Activated naive CD8-positive, alpha-beta T cell treated with anti-CD3 and anti-CD28 coated beads, Interleukin-2, amount 50 U/mL, for 24 hours (primary cell): ENCODE measurements at regions not wholly inside any gene's neighbourhood (a gene's known extent, or its start where the extent isn't known, plus 50 kb on each side); places are given as distances from the start of the nearest gene placed in this dataset.

Source experiments
- ATAC-seq: fragments of 150-1000 bp; cut with Tn5 transposase; one replicate; pipeline ENCODE4 v1.10.0; 2021
- DNase-seq: peaks from one replicate; pipeline ENCODE4 v3.0.0; 2021
- H3K27ac Mint-ChIP-seq: one replicate; pipeline ENCODE4 v1.8.0; 2021; ENCODE audit warnings: mild to moderate bottlenecking, mixed read lengths
- H3K27me3 Mint-ChIP-seq: one replicate; pipeline ENCODE4 v1.8.0; 2021; ENCODE audit warnings: mixed read lengths
- H3K36me3 Mint-ChIP-seq: one replicate; pipeline ENCODE4 v1.8.0; 2021; ENCODE audit warnings: low read depth, mixed read lengths
- H3K4me1 Mint-ChIP-seq: one replicate; pipeline ENCODE4 v1.8.0; 2021; ENCODE audit warnings: mixed read lengths
- H3K4me3 Mint-ChIP-seq: one replicate; pipeline ENCODE4 v1.8.0; 2021; ENCODE audit warnings: mild to moderate bottlenecking, moderate library complexity, mixed read lengths
- H3K9me3 Mint-ChIP-seq: one replicate; pipeline ENCODE4 v1.8.0; 2021; ENCODE audit warnings: mixed read lengths

GRCh38 chr3:27590437-27591298, 106.5 kb upstream of the SLC4A7 start:
- peak; percentile 72 for ATAC-seq
- Mint-ChIP-seq H3K4me3 (peak overlapping the region; percentile 34), H3K4me1 (peaks cover 31% of the 10 kb centered on the region), H3K27ac (peak overlapping the region; percentile 75), H3K9me3 (no peaks in the 10 kb centered on the region), H3K27me3 (no peaks in the 10 kb centered on the region), H3K36me3 (no peaks in the 10 kb centered on the region)
- peak; percentile 15 for DNase-seq

DNA sequence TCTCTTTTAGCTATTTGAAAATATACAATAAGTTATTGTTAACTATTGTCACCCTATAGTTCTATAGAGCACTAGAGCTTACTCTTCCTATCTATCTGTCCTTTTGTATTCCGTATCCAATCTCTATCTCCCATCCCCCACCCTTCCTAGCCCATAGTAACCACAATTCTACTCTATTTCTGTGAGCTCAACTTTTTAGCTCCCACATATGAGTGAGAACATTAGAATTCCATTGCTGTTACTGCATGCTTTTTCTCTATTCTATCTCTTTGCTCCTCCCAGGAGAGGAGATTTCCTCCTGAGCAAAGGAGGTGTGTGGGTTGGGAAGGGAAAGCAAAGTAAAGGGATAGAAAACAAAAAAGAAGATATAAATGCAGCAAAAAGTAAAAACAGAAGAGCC, 105.6 kb upstream of the SLC4A7 start:
- Mint-ChIP-seq H3K4me1 (peaks cover 28% of the 10 kb centered on the region), H3K27ac (peak overlapping the region; percentile 63), H3K9me3 (no peaks in the 10 kb centered on the region), H3K27me3 (no peaks in the 10 kb centered on the region), H3K4me3 (no peak overlapping the region), H3K36me3 (no peaks in the 10 kb centered on the region)
- no peak for ATAC-seq
- no peak for DNase-seq

GRCh38 chr3:27585429-27585828, 101.2 kb upstream of the SLC4A7 start:
- Mint-ChIP-seq H3K36me3 (no peaks in the 10 kb centered on the region), H3K27me3 (no peaks in the 10 kb centered on the region), H3K27ac (no peak overlapping the region), H3K4me1 (peaks cover 8% of the 10 kb centered on the region), H3K9me3 (no peaks in the 10 kb centered on the region), H3K4me3 (no peak overlapping the region)
- DNase-seq (no peak), ATAC-seq (no peak)

- Mint-ChIP-seq H3K4me1 (peaks cover 2% of the 10 kb centered on the region), H3K27me3 (no peaks in the 10 kb centered on the region), H3K9me3 (no peaks in the 10 kb centered on the region), H3K4me3 (no peak overlapping the region), H3K27ac (no peak overlapping the region), H3K36me3 (no peaks in the 10 kb centered on the region)
- no peak for ATAC-seq
- no peak for DNase-seq
Observed at GRCh38 chr3:27584874-27585273, 100.7 kb upstream of the SLC4A7 start.

GRCh38 chr3:27581852-27582251, 97.7 kb upstream of the SLC4A7 start:
- no peaks in the 10 kb centered on the region for H3K9me3 Mint-ChIP-seq

DNA sequence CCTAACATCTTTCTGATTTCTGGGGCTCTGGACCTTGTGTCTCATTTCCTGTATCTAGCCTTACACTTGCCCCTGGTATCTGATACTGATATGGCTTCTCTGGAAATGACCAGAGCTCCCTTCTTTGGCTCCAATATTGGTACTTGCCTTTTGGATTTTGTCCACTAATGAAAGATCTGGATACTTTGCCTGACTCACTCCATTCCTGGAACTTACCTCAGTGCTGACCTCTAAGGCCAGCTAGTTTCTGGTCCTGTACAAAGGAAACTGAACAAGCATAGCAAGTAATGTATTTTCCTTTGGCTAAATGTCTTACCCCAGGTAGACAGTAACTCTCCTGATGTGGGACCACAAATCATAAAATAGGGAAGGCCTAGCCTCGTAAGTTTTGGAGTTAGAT, 93.8 kb upstream of the SLC4A7 start:
- Mint-ChIP-seq H3K9me3 (no peaks in the 10 kb centered on the region), H3K27ac (no peak overlapping the region), H3K4me3 (no peak overlapping the region), H3K27me3 (no peaks in the 10 kb centered on the region), H3K36me3 (no peaks in the 10 kb centered on the region), H3K4me1 (peaks cover 12% of the 10 kb centered on the region)
- no peak for ATAC-seq
- no peak for DNase-seq

More at GRCh38 chr3:27581852-27582251, 97.7 kb upstream of the SLC4A7 start:
- no peak overlapping the region for H3K4me3 Mint-ChIP-seq
- DNase-seq = no peak
- no peaks in the 10 kb centered on the region for H3K36me3 Mint-ChIP-seq
- no peak for ATAC-seq
- H3K4me1 Mint-ChIP-seq = no peaks in the 10 kb centered on the region
- no peaks in the 10 kb centered on the region for H3K27me3 Mint-ChIP-seq
- H3K27ac Mint-ChIP-seq = no peak overlapping the region

- peaks cover 12% of the 10 kb centered on the region for H3K4me1 Mint-ChIP-seq
- DNase-seq (no peak), ATAC-seq (no peak)
- H3K36me3 Mint-ChIP-seq = no peaks in the 10 kb centered on the region
- no peaks in the 10 kb centered on the region for H3K9me3 Mint-ChIP-seq
- no peak overlapping the region for H3K27ac Mint-ChIP-seq
- no peaks in the 10 kb centered on the region for H3K27me3 Mint-ChIP-seq
- H3K4me3 Mint-ChIP-seq = no peak overlapping the region
Observed at GRCh38 chr3:27577504-27577903, 93.3 kb upstream of the SLC4A7 start.

DNA sequence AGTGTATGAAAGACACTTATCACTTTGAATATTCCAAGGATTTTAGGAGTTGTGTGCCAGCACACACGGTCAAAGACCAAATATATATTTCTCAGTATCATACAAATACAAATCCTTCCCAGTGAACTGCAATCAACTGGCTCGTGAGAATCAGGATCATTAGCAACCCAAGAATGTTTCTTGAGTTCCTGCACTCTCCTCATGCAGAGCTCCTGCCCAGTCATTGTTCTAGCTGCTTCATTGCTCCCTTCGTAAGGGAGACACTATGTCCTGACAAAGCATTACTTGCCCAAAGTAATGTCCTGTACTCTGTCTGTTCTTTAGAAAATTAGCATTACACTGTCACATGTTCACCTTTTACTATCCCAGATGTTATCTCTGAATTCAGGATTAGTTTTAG, 92.0 kb upstream of the SLC4A7 start:
- no peaks in the 10 kb centered on the region for H3K9me3 Mint-ChIP-seq
- H3K4me1 Mint-ChIP-seq = peaks cover 12% of the 10 kb centered on the region
- ATAC-seq (no peak), DNase-seq (no peak)
- no peaks in the 10 kb centered on the region for H3K36me3 Mint-ChIP-seq
- no peak overlapping the region for H3K4me3 Mint-ChIP-seq
- H3K27ac Mint-ChIP-seq = no peak overlapping the region
- no peaks in the 10 kb centered on the region for H3K27me3 Mint-ChIP-seq

DNA sequence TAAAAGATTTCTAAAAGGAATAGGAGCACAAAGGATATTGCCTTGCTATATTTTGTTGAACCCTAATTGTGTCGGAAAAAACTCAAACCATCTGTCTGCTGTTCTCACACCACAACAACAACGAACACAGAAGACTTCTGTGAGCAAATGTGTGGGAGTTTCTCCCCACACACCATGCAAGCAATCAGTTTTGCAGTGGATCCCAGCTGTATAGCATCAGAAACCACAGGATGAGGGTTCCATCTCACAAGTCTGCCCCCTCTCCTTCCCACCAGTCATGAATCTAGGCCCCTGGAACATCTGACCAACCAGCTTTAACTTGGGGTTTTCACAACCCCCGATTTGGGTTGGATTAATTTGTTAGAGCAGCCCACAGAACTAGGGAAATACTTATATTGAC, 91.3 kb upstream of the SLC4A7 start:
- Mint-ChIP-seq H3K4me1 (peaks cover 12% of the 10 kb centered on the region), H3K27me3 (no peaks in the 10 kb centered on the region), H3K36me3 (no peaks in the 10 kb centered on the region), H3K27ac (no peak overlapping the region), H3K9me3 (no peaks in the 10 kb centered on the region), H3K4me3 (no peak overlapping the region)
- DNase-seq (no peak), ATAC-seq (peak; percentile 66)

DNA sequence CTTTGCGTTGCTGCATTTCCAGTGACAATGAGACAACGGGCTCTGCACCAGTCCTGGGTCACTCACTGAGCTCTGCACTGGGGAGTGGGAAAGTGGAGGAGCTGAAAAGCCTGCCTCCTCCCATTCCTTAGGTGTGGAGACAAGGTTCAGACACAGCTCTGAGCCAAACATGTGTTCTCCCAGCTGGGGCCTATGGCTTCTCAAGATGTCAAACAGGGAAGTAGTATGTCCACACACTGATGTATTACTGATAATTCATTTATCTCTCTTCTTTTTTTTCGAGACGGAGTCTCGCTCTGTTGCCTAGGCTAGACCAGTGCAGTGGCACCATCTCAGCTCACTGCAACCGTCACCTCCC, 90.2 kb upstream of the SLC4A7 start:
- Mint-ChIP-seq H3K4me1 (peaks cover 12% of the 10 kb centered on the region), H3K4me3 (no peak overlapping the region), H3K27ac (no peak overlapping the region), H3K36me3 (no peaks in the 10 kb centered on the region), H3K9me3 (no peaks in the 10 kb centered on the region), H3K27me3 (no peaks in the 10 kb centered on the region)
- DNase-seq (no peak), ATAC-seq (no peak)

GRCh38 chr3:27573780-27574437, 89.7 kb upstream of the SLC4A7 start:
- Mint-ChIP-seq H3K4me3 (no peak overlapping the region), H3K9me3 (no peaks in the 10 kb centered on the region), H3K27ac (no peak overlapping the region), H3K27me3 (no peaks in the 10 kb centered on the region), H3K36me3 (no peaks in the 10 kb centered on the region), H3K4me1 (peaks cover 12% of the 10 kb centered on the region)
- ATAC-seq (no peak), DNase-seq (no peak)

GRCh38 chr3:27573138-27573537, 89.0 kb upstream of the SLC4A7 start:
- Mint-ChIP-seq H3K4me1 (peaks cover 12% of the 10 kb centered on the region), H3K36me3 (no peaks in the 10 kb centered on the region), H3K9me3 (no peaks in the 10 kb centered on the region), H3K4me3 (no peak overlapping the region), H3K27ac (no peak overlapping the region), H3K27me3 (no peaks in the 10 kb centered on the region)
- DNase-seq (no peak), ATAC-seq (no peak)

DNA sequence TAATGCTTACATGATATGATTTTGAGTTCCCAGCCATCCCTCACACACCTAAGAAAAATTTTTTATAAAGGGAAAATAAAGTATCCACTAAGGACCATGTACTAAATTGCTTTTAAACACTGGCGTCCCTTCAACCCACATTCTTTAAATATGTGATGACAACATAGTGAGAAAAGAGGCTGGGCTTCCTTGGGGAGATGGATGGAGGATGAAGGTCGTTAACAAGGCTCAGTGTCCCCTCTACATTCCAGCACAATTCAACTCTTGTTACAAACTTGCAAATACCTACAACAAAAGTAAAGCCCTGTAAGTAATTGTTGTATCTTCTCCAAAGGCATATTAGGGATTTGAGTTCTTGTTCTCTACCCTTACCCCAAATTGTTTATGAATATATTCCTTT, 87.2 kb upstream of the SLC4A7 start:
- no peaks in the 10 kb centered on the region for H3K9me3 Mint-ChIP-seq
- no peak overlapping the region for H3K27ac Mint-ChIP-seq
- DNase-seq (no peak), ATAC-seq (no peak)
- no peak overlapping the region for H3K4me3 Mint-ChIP-seq
- no peaks in the 10 kb centered on the region for H3K27me3 Mint-ChIP-seq
- no peaks in the 10 kb centered on the region for H3K36me3 Mint-ChIP-seq
- H3K4me1 Mint-ChIP-seq = peaks cover 12% of the 10 kb centered on the region

DNA sequence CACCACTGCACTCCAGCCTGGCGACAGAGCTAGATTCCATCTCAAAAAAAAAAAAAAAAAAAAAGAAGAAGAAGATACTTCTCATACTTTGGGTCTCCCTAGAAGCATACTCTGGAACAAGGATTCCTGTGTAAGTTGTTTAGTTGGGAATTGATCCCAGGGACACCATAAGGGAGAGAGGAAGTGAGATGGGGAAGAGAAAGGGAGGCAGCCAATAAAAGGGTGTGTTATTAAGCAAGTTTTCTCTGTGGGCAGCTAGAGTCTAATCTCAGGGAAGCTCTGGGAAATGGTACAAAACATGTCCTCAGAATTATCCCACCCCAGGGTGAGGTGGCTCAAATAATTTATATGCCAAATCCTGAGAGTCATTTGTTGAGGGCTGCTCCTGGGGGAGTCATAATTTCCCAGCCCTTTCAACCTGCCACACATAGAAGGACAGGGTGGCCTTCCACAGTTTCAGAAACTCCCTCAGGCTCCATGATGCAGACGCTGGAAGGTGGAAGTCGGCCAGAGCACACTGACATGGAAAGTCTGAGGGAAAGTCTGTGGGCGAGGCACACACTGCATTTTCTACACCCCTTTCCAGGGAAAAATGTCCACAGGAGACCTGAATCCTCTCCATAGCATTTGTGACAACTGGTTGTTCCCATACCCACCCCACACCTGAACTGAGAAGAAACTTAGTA, 86.4 kb upstream of the SLC4A7 start:
- peaks cover 5% of the 10 kb centered on the region for H3K4me1 Mint-ChIP-seq
- H3K4me3 Mint-ChIP-seq = no peak overlapping the region
- H3K27ac Mint-ChIP-seq = no peak overlapping the region
- ATAC-seq (no peak), DNase-seq (no peak)
- H3K27me3 Mint-ChIP-seq = no peaks in the 10 kb centered on the region
- no peaks in the 10 kb centered on the region for H3K9me3 Mint-ChIP-seq
- H3K36me3 Mint-ChIP-seq = no peaks in the 10 kb centered on the region

GRCh38 chr3:27568393-27568792, 84.2 kb upstream of the SLC4A7 start:
- H3K27ac Mint-ChIP-seq = no peak overlapping the region
- H3K9me3 Mint-ChIP-seq = no peaks in the 10 kb centered on the region
- ATAC-seq = no peak
- H3K36me3 Mint-ChIP-seq = no peaks in the 10 kb centered on the region
- DNase-seq = no peak
- peaks cover 1% of the 10 kb centered on the region for H3K4me1 Mint-ChIP-seq
- no peak overlapping the region for H3K4me3 Mint-ChIP-seq
- no peaks in the 10 kb centered on the region for H3K27me3 Mint-ChIP-seq
